ENCODE measurements at regions not wholly inside any gene's neighbourhood (a gene's known extent, or its start where the extent isn't known, plus 50 kb on each side); places are given as distances from the start of the nearest gene placed in this dataset.

- TF ChIP-seq POLR2AphosphoS5 (IDR thresholded peaks at IDR 0.05; ENCODE audit: borderline replicate concordance, low read depth, low read length), result no peak
- TF ChIP-seq FOXP2 (optimal IDR thresholded peaks at IDR 0.05; ENCODE audit: control extremely low read depth, extremely low read length, insufficient read depth), result no peak
- no peak for TF ChIP-seq EZH2 (IDR thresholded peaks at IDR 0.05)
- H3K9ac ChIP-seq (ENCODE audit: insufficient read length), result no peak overlapping the region
- DNase-seq (ENCODE audit: low read depth, low spot score), result no peak
These were observed 258.3 kb downstream of the HAUS1 start for GRCh38 chr18:46362533-46362932.

GRCh38 chr18:46364048-46364447 lies 259.9 kb downstream of the HAUS1 start:
- H3K36me3 ChIP-seq (ENCODE audit: insufficient read depth, low read length), result no peaks in the 10 kb centered on the region
- no peak for TF ChIP-seq POLR2AphosphoS5 (IDR thresholded peaks at IDR 0.05; ENCODE audit: borderline replicate concordance, low read depth, low read length)
- TF ChIP-seq FOXP2 (optimal IDR thresholded peaks at IDR 0.05; ENCODE audit: control extremely low read depth, extremely low read length, insufficient read depth), result no peak
- TF ChIP-seq EZH2 (IDR thresholded peaks at IDR 0.05), result no peak
- no peak overlapping the region for H3K9ac ChIP-seq (ENCODE audit: insufficient read length)
- DNase-seq (ENCODE audit: low read depth, low spot score), result no peak
- H3K4me3 ChIP-seq, result no peak overlapping the region
- H3K27ac ChIP-seq, result no peak overlapping the region
- H3K9me3 ChIP-seq (ENCODE audit: low read depth, low read length), result no peaks in the 10 kb centered on the region

More at GRCh38 chr18:46362533-46362932, 258.3 kb downstream of the HAUS1 start:
- H3K4me3 ChIP-seq, result no peak overlapping the region
- H3K36me3 ChIP-seq (ENCODE audit: insufficient read depth, low read length), result no peaks in the 10 kb centered on the region
- no peaks in the 10 kb centered on the region for H3K9me3 ChIP-seq (ENCODE audit: low read depth, low read length)
- H3K27ac ChIP-seq, result no peak overlapping the region

- Histone ChIP-seq H3K4me3 (no peak overlapping the region), H3K36me3 (ENCODE audit: insufficient read depth, low read length) (no peaks in the 10 kb centered on the region), H3K27ac (no peak overlapping the region), H3K9ac (ENCODE audit: insufficient read length) (no peak overlapping the region), H3K9me3 (ENCODE audit: low read depth, low read length) (no peaks in the 10 kb centered on the region)
- no peak for TF ChIP-seq POLR2AphosphoS5 (IDR thresholded peaks at IDR 0.05; ENCODE audit: borderline replicate concordance, low read depth, low read length)
- DNase-seq (ENCODE audit: low read depth, low spot score), result no peak
These were observed 262.0 kb downstream of the HAUS1 start for GRCh38 chr18:46366201-46366600.

GRCh38 chr18:46366751-46367376 lies 262.7 kb downstream of the HAUS1 start:
- Histone ChIP-seq H3K36me3 (ENCODE audit: insufficient read depth, low read length) (no peaks in the 10 kb centered on the region), H3K9ac (ENCODE audit: insufficient read length) (no peak overlapping the region), H3K27ac (no peak overlapping the region), H3K4me3 (no peak overlapping the region), H3K9me3 (ENCODE audit: low read depth, low read length) (no peaks in the 10 kb centered on the region)
- TF ChIP-seq POLR2AphosphoS5 (IDR thresholded peaks at IDR 0.05; ENCODE audit: borderline replicate concordance, low read depth, low read length) (no peak), EZH2 (IDR thresholded peaks at IDR 0.05) (no peak), FOXP2 (optimal IDR thresholded peaks at IDR 0.05; ENCODE audit: control extremely low read depth, extremely low read length, insufficient read depth) (no peak)
- DNase-seq (ENCODE audit: low read depth, low spot score), result no peak

GRCh38 chr18:46369323-46369722 lies 265.1 kb downstream of the HAUS1 start:
- DNase-seq (ENCODE audit: low read depth, low spot score), result no peak
- H3K27ac ChIP-seq, result no peak overlapping the region
- no peaks in the 10 kb centered on the region for H3K36me3 ChIP-seq (ENCODE audit: insufficient read depth, low read length)
- no peak overlapping the region for H3K9ac ChIP-seq (ENCODE audit: insufficient read length)
- H3K9me3 ChIP-seq (ENCODE audit: low read depth, low read length), result no peaks in the 10 kb centered on the region
- TF ChIP-seq POLR2AphosphoS5 (IDR thresholded peaks at IDR 0.05; ENCODE audit: borderline replicate concordance, low read depth, low read length), result no peak
- no peak for TF ChIP-seq EZH2 (IDR thresholded peaks at IDR 0.05)
- TF ChIP-seq FOXP2 (optimal IDR thresholded peaks at IDR 0.05; ENCODE audit: control extremely low read depth, extremely low read length, insufficient read depth), result no peak
- H3K4me3 ChIP-seq, result no peak overlapping the region

GRCh38 chr18:46370898-46371297 lies 266.7 kb downstream of the HAUS1 start:
- Histone ChIP-seq H3K36me3 (ENCODE audit: insufficient read depth, low read length) (no peaks in the 10 kb centered on the region), H3K27ac (no peak overlapping the region), H3K4me3 (no peak overlapping the region), H3K9me3 (ENCODE audit: low read depth, low read length) (no peaks in the 10 kb centered on the region), H3K9ac (ENCODE audit: insufficient read length) (no peak overlapping the region)
- no peak for DNase-seq (ENCODE audit: low read depth, low spot score)
- TF ChIP-seq POLR2AphosphoS5 (IDR thresholded peaks at IDR 0.05; ENCODE audit: borderline replicate concordance, low read depth, low read length) (no peak), FOXP2 (optimal IDR thresholded peaks at IDR 0.05; ENCODE audit: control extremely low read depth, extremely low read length, insufficient read depth) (no peak), EZH2 (IDR thresholded peaks at IDR 0.05) (no peak)

- H3K9ac ChIP-seq (ENCODE audit: insufficient read length), result no peak overlapping the region
- TF ChIP-seq POLR2AphosphoS5 (IDR thresholded peaks at IDR 0.05; ENCODE audit: borderline replicate concordance, low read depth, low read length) (no peak), EZH2 (IDR thresholded peaks at IDR 0.05) (no peak), FOXP2 (optimal IDR thresholded peaks at IDR 0.05; ENCODE audit: control extremely low read depth, extremely low read length, insufficient read depth) (no peak)
These were observed 268.5 kb downstream of the HAUS1 start for GRCh38 chr18:46372670-46373069.

GRCh38 chr18:46373131-46373530 lies 268.9 kb downstream of the HAUS1 start:
- no peak for TF ChIP-seq FOXP2 (optimal IDR thresholded peaks at IDR 0.05; ENCODE audit: control extremely low read depth, extremely low read length, insufficient read depth)
- Histone ChIP-seq H3K9ac (ENCODE audit: insufficient read length) (no peak overlapping the region), H3K9me3 (ENCODE audit: low read depth, low read length) (no peaks in the 10 kb centered on the region), H3K36me3 (ENCODE audit: insufficient read depth, low read length) (no peaks in the 10 kb centered on the region), H3K4me3 (no peak overlapping the region), H3K27ac (no peak overlapping the region)
- DNase-seq (ENCODE audit: low read depth, low spot score), result no peak

More at GRCh38 chr18:46372670-46373069, 268.5 kb downstream of the HAUS1 start:
- no peak overlapping the region for H3K4me3 ChIP-seq
- H3K9me3 ChIP-seq (ENCODE audit: low read depth, low read length), result no peaks in the 10 kb centered on the region
- H3K27ac ChIP-seq, result no peak overlapping the region
- no peak for DNase-seq (ENCODE audit: low read depth, low spot score)
- H3K36me3 ChIP-seq (ENCODE audit: insufficient read depth, low read length), result no peaks in the 10 kb centered on the region

GRCh38 chr18:46373791-46374190 lies 269.6 kb downstream of the HAUS1 start:
- Histone ChIP-seq H3K9me3 (ENCODE audit: low read depth, low read length) (no peaks in the 10 kb centered on the region), H3K27ac (no peak overlapping the region), H3K9ac (ENCODE audit: insufficient read length) (no peak overlapping the region), H3K36me3 (ENCODE audit: insufficient read depth, low read length) (no peaks in the 10 kb centered on the region), H3K4me3 (no peak overlapping the region)
- TF ChIP-seq EZH2 (IDR thresholded peaks at IDR 0.05), result no peak
- TF ChIP-seq POLR2AphosphoS5 (IDR thresholded peaks at IDR 0.05; ENCODE audit: borderline replicate concordance, low read depth, low read length), result no peak
- no peak for TF ChIP-seq FOXP2 (optimal IDR thresholded peaks at IDR 0.05; ENCODE audit: control extremely low read depth, extremely low read length, insufficient read depth)
- DNase-seq (ENCODE audit: low read depth, low spot score), result no peak
